Hepatic stellate cell (primary cell): ENCODE measurements at regions not wholly inside any gene's neighbourhood (a gene's known extent, or its start where the extent isn't known, plus 50 kb on each side); places are given as distances from the start of the nearest gene placed in this dataset.
A peak's percentile ranks its signal among the peaks of the same experiment; 100 is the strongest.

Experiments used
- DNase-seq: peaks from one replicate; pipeline ENCODE4 v3.0.0; 2011; ENCODE audit warnings: low spot score

DNA sequence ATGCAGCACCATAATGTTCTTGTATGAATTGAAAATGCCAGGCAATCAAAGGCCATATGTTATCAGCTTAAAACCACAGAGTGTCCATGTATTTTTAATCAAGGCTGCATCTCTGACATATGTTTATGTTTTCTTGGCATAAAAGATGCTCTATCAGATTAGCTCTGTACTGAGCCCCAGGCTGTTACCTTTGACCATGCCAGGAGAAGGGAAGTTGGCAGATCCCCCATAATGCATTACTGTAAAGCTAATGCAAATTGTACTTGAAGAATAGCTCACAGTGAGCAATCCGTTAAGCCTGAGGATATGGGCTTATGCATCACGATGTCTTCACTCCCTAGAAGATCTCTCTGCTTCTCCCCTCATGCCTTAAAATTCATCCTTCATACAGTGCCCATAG, 414.4 kb downstream of the BRINP1 start:
- no peak for DNase-seq

DNA sequence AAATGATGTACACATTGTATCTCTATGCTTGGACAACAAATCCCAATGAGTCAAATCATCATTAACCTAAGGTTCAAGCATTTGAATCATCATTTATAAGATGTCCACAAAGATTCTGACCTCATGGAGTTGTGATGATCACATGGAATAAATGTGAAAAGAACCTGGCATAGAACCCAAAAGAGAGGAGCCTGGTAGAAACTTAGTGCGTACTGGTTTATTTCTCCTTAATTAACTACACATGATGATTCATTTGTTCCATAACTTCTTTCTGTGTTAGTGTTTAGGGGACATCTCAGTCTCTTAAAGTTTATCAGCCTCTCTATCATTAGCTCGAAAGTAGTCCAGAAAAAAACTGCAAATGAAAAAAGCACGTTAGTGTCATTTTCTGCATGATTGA, 411.6 kb downstream of the BRINP1 start:
- DNase-seq = no peak

DNA sequence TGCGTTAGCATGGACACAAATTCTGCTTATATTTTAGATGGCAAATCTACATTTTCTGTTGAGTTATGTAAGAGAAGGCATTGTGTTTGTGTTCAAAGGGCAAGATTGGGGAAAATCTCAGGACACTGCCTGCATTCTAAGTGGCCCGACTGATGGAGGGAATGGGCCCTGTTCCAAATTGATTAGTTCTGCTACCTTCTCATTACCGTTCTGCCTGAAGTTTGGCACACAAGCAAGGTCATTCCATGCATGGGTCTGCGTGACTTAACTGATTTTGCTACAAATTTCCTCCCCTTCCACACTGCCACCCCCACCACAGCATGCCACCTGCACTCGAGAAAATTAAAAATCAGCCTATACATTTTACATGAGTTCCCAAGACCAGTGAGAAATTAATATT, 409.9 kb downstream of the BRINP1 start:
- no peak for DNase-seq

DNA sequence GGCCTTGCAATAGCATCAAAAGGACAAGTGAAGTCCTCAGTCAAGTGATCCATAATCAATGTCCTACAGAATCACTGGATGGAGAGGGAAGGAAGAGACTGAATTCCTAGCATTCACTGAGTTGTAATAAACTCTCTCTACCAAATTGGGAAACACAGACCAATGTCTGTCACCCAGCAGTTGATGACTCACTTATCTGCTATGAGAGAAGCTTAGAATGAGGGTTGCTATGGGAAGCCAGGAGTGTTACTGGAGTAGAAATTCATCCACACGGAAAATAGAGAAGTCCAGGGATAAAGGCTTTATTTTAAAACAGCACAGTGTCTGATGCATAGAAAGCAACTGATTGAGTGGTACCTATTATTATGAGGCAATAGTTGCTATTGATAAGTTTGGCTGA, 407.4 kb downstream of the BRINP1 start:
- peak; percentile 77 for DNase-seq

DNA sequence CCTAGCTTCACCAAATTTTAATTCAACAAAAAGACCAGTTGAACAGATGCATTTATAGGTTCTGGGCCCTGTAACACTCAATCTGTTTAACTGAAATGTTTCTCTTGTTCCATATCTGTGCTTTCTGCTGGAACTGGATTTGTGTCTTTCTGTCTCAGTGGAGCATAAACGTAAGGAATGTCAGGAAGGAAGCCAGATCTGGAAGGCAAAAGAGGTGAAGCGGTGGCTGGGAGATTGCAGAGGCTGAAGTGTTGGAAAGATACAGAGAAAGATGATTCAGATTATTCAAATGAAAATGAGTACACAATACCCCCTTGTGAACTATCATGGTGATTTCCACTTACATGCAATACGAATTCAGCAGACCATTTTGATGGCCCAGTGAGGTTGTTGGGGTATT, 406.8 kb downstream of the BRINP1 start:
- no peak for DNase-seq

DNA sequence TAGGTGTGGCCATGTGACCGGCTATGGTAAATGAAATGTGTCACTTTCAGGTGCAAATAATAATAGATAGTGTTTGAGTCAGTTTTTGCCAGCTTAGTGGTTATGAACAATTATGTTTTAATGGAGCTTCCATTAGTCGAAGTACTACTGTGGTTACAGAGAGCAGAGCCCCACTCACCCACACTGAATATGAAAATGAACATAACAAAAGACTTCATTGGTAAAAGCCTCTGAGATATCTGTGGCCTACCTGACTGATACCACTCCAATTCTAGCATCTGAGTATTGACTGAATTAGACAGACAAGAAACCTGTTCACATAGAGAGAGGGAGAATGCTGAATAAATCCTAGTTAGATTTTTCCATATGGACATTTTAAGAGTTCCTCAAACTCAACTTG, 405.6 kb downstream of the BRINP1 start:
- no peak for DNase-seq

DNA sequence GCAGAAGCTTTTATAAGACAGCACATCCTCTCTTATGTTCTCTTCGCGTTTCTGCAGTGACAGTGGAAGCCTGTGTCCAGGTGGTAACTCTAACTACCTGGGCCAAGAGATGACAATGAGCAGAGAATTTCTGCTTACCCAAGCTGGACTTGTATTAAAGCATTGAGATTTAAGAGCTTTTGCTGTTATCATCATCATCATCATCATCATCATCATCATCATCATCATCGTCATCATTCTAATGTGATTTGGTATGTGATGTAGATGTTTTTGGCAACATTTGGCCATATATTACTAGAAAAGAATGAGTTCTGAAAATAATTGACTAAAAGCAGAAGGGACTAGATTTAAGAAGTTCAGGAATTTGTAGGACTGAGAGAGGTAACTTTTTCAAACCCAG, 401.3 kb downstream of the BRINP1 start:
- no peak for DNase-seq

DNA sequence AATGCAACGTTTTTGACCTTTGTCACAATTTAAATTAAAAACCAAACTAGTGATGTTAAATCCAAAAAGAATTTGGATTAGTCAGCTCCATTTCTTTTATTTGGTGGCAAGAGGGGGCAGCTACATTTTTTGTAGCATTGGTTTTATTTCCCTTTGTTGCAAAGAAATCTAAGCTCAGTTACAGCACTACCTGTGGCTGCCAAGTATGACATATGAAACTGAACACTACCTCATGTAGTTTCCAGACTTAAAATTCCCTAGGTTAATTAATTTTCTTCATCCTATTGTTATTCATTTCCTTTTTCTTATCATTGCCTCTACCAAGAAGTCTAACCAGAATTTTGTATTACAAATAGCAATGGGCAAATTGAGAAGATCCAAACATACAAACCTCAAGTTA, 393.5 kb downstream of the BRINP1 start:
- DNase-seq = no peak

DNA sequence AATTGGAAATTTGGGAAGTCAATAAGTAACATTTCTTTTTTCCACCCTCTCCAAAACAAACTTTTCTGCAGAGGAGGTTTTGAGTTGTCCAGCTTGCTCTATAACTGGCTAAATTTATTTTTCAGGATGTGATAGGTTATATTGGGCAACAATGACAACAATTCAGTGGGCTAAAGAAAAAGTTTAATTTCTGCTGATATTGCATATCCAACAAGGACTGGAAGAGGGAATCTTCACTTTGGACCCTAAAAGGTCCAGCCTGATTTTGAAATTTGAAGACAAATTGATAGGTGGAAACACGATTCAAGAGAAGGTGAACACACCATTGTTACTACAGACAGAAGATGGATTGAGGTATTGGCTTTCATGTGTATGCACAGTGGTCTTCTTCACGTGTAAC, 393.1 kb downstream of the BRINP1 start:
- DNase-seq = no peak

DNA sequence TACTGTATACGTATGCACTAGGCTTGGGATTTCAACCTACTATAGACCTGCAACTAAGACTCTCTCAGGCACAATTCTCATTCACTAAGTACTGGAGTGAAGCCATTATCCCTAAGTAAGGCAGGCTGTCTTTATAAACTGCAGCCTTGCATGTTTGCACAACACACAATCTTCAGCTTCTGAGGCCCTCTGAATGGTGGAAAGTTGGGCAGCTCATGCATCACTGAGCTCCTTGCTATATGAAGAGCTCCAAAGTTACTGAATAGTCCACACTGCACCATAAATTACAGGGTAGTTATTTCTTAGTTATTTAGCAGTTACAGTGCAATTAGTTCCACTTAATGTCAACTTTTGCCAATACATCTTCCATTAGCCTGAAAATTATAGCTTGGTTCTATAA, 384.6 kb downstream of the BRINP1 start:
- DNase-seq = no peak

DNA sequence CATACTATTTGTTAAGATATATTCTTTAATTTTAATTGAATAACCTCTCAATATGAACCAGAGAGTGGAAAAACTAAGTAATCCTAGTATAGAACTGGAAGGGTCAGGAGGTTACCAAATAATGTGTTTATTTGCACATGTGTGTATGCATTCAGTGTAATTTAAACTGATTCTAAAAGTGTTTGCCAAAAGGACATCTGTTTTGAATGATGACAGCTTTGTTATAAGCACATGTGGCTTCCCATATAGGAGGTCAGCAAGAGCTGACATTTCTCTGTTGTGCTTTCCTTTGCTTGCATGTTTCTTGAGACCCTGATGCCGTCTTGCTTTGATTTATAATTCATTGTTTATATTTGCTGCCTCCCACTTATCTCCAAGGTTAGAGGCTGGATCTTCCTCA, 383.4 kb downstream of the BRINP1 start:
- DNase-seq = no peak

DNA sequence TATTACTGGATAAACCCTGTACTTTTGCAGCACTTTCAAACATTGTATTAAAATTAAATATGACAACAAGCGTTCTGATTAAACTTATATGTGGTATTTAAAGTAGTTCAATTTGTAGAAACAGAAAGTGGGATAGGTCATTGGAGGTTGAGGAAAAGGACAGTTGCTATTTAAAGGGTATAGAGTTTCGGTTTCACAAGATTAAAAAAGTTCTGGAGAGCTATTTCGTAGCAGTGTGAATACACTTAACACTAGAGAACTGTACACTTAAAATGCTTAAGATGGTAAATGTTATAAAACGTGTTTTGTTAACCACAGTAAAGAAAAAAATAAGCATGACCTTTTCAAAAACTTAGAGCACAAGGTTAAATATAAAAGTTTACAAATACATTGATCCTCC, 382.1 kb downstream of the BRINP1 start:
- DNase-seq = no peak

DNA sequence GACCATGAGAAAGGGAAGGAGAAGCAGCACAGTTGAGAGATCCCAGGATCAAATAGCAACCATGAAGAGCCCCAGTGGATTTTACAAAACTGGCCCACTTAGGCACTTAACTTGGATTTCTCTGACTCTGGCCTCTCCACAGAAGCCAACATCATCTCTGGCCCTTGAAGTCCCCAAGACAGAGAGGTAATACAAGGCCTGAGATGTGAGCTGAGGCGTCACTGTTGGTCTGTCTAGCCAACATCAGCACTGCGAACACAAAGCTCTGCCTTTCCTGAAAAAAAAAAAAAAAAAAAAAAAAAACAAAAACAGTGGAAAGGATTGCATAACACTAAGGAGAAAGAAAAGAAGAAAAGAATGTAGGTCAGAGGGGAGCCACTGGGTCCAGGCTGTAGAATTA, 378.3 kb downstream of the BRINP1 start:
- no peak for DNase-seq

DNA sequence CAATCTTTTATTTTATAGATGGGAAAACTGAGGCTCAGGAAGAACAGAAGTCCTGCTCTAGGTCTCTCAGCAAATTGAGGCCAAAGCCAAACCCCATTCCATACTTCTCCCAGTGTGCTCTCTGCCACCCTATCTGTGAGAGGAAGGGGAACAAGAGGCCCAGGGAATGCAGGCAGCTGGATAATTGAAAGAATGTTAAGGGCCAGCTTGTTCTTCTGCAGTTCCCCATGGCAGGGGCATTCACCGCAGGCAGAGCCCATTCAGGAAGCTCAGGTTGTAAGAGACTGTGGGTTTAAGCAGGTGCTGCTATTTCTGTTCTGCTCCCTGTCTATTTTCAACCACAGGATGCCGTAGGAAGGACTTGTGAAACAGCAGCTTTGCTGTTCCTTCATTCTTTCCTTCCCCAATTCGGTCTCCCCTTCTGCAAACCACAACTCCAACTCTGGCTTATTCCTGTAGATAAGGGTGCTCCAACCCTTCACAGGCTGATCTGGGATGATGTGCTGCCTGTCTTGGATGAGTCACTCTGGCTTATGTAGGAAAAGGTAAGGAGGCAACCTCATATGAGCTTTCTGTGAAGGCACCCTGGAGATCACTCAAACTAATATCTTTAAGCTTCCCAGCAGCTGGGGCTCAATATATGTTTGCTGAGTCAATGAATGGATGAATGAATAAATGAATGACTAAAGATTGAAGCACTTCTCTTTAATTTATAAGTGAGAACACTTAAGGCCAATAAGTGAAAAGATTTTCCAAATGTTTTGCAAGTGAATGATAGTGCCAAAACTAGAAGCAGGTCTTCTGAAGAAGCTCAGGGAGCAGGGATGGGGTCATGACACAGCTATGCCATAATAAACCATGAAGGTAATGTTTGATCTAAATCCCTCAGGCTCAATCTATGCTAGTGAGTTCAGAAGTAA, 377.6 kb downstream of the BRINP1 start:
- no peak for DNase-seq

DNA sequence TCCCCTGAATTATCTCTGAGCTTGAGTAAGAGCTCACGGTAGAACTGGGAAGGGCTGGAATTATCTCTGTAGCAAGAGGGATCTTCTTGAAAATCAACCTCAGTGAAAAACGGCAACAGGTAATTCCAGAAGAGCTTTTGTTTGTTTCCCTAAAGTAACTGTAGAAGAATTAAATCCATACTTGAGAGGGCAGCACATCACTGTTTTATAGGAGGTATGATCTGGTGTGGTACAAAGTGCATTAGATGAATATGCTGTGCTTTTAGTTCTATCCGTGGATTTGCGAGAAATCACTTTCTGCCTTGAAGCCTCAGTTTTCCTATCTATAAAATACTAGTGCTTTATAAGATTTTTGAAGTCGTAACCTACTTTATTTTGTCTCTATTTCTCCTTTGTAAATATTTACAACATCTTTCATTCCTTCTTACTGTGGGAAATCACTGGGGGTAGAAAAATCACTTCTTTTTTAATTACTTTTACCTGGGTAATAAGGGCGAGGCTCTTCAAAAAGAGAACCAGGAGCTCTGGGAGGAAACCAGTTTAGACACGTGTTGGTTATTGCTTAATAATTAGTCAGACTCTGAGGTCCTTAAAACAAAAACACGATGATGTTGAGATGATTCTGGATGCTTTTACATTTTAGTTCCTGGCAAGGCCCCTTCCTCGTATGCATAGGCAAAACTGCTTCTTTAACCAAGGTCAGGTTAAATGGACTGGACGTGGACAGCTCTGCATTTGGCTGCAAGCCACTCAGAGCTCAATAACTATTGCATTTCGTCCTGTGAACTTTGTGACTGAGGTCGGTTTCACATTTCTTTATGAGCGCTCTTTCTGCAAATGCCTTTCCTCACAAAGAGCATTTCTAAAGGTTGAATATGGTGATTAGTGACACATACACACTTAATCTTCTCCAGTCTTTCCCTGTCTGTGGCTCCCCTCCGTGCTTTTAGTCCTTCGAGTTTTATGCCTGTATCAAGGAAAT, 376.1 kb downstream of the BRINP1 start:
- no peak for DNase-seq

DNA sequence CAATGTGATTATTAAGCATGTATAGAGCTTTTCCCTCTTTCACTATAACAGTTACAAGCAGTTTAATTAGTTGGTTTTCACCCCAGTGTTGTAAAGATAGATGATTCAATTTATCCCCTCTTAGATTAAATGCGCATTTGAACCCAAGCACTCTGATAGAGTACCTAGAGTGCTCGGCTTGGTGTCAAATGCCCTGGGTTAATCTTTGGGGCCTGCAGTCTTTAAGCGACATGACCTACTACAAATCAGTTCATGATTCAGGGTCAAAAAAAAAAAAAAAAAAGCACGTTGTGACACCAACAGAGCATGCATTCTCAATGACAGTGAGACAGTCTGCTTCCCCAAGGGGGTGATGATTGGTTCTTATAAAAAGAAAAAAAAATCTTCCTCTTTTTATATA, 375.3 kb downstream of the BRINP1 start:
- no peak for DNase-seq

DNA sequence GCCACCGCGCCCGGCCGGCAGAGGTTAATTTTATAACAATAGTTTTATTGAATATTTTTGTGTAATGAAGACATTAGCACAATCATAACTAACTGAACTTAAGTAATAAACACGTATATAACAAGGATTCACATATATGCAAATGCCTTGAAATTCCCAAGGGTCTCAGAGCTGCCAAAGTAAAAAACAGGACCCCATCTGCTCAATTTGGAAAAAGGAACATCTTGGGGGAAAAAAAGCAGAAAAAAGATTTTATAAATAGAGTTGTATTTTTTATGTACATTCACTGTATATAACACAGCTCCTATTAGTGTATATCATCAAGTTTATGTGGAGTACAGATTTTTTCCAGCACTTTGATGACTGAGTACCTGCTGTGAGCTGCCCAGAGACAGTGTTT, 366.7 kb downstream of the BRINP1 start:
- no peak for DNase-seq

DNA sequence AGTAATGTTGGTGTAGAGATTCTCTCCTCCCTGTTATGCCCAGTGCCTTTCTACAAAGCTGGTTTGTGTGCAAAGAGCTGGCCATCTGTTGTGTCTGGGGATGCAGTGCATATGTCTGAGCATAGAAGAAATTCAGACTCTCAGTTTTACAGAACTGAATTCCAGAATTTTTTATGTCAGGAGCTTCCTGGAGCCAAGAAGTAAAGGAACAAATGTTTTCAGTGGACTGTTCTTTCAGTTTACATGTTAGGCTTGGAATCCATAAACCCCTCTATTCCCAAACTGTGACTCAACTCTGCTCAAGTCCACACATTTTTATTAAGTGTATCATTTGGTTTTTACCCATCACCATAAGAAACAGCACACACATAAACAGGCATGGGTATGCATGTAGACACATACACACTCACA, 366.0 kb downstream of the BRINP1 start:
- peak; percentile 34 for DNase-seq

DNA sequence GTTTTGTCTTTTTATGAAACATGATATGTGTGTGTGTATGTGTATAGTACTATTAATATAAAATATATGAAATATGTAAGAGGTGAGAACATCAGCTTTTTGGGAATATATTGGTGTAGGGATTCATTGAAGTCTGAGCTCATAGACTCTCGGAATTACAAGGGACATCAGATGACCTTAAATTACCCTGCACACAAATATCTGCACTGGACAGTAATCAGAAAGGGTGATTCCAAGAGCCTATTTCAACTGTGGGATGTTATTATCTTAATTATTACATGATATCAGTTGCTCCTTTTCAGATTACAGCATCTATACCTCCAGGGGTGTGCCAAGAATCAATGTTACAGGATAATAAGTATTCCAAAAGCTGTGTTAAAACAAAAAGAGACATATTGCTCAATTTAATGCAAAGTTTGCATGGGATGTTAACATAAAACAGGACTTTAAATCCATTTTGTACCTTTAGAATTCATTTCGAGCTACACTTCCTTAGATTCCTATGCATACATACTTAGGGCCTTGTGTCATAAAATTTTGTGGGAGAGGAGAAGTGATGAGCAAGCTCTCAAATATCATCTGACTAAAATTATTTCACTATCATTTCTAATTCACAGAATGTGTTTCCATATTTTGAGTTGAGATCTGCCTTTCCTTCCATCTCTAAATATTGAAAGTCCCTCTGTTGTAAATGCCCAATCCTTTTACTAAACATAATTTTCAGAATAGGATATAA, 365.2 kb downstream of the BRINP1 start:
- DNase-seq = peak; percentile 20

DNA sequence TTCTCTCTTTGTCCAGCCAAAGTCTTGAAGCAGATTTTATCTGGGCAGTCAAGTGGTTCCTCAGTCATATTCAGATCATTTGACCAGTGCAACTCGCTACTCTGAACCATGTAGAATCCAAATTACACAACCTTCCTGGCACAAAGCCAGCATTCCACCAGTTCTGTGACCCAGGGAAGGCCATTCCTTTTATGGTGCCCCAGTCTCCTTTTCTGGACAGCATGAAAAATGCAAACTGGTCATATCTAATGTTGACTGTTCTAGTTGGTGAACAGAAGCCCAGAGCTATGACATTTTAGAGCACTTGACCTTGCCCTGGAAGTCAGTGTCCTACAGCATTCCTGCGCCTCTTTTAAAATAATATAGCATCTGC, 364.6 kb downstream of the BRINP1 start:
- peak; percentile 45 for DNase-seq

DNA sequence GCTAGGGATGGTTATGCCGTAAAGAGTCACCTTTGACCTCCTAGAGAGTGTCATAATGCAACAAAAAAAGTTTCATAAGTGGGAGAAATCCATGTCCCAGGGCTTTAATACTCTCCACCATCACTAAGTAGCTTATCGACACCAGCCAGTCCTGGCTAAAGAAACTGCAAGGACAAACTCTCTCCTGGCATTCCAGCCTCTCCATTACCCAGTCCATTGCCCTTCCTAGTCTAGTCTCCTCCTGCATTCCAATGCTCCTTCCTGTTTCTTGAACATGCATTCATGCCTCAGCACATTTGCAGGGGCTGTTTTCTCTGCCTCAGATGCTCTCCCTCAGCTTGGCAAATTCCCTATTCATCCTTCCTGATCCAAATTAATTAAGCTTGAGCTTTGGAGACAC, 364.1 kb downstream of the BRINP1 start:
- peak; percentile 31 for DNase-seq

DNA sequence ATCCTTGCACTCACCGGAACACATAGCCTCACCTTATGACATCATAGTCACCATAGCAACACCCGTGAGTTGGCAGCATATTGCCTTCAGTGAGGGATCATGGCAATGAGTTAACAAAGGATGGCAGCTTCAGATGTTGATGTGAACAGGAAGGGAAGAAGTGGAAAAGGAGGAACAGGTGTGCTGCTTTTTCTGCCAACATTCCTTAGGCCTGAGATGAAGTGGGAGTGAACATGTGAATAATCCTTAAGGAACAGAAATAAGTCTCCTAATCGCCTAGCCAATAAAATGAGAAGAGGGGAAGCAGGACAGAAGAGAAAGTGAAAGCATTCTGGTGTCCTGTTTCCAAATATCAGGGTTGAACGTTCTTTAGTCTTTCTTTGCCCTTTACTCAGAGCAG, 360.0 kb downstream of the BRINP1 start:
- DNase-seq = peak; percentile 34
